Naive B cell (primary cell): ENCODE measurements at regions not wholly inside any gene's neighbourhood (a gene's known extent, or its start where the extent isn't known, plus 50 kb on each side); places are given as distances from the start of the nearest gene placed in this dataset.
A peak's percentile ranks its signal among the peaks of the same experiment; 100 is the strongest.

Source experiments
- ATAC-seq, 2 donors: fragments of 150-1000 bp; cut with Tn5 transposase; 2 replicates each; pipeline ENCODE4 v1.10.0; 2021; ENCODE audit warnings: low read depth in 2 of 2, mild to moderate bottlenecking in 2 of 2, moderate library complexity in 2 of 2
- DNase-seq: peaks from one replicate; pipeline ENCODE4 v3.0.0; 2022
- H3K27ac Mint-ChIP-seq, 6 donors: one replicate each; pipeline ENCODE4 v1.8.0; 2020 to 2022; ENCODE audit warnings: mild to moderate bottlenecking in 6 of 6, mixed read lengths in 6 of 6, moderate library complexity in 5 of 6, inconsistent platforms in 2 of 6
- H3K27me3 Mint-ChIP-seq, 3 donors: one replicate each; pipeline ENCODE4 v1.8.0; 2021 to 2022; ENCODE audit warnings: mixed read lengths in 3 of 3, mild to moderate bottlenecking in 1 of 3
- H3K36me3 Mint-ChIP-seq, 2 donors: one replicate each; pipeline ENCODE4 v1.8.0; 2020 to 2022; ENCODE audit warnings: mixed read lengths in 2 of 2, inconsistent platforms in 1 of 2, mild to moderate bottlenecking in 1 of 2
- H3K4me1 Mint-ChIP-seq, 3 donors: one replicate each; pipeline ENCODE4 v1.8.0; 2020 to 2022; ENCODE audit warnings: mixed read lengths in 3 of 3, inconsistent platforms in 1 of 3, mild to moderate bottlenecking in 1 of 3, moderate library complexity in 1 of 3
- H3K4me3 Mint-ChIP-seq, 8 donors: one replicate each; pipeline ENCODE4 v1.8.0; 2020 to 2022; ENCODE audit warnings: mild to moderate bottlenecking in 8 of 8, mixed read lengths in 8 of 8, moderate library complexity in 8 of 8, inconsistent platforms in 2 of 8
- H3K9me3 Mint-ChIP-seq, 7 donors: one replicate each; pipeline ENCODE4 v1.8.0; 2020 to 2022; ENCODE audit warnings: mixed read lengths in 7 of 7, mild to moderate bottlenecking in 5 of 7, inconsistent platforms in 2 of 7, moderate library complexity in 1 of 7

DNA sequence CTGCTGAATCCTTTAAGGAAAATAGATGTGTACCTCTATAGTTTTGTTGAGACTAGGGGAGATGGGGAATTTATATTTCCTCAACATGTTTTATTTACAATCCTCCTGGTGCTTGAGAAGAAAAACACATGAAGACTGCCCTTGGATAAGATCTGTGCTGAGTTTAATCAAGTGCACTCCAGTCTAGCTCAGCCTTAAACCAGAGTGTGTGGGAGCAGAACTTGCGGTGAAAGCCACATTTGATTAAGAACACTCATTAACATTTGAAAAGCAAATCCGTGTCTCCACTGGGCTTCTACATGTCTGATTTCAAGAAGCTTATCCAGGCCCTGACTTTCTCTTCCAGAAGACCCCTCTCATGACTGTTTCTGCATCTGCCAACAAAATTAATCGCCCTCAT lies 84.8 kb upstream of the ITGA6 start:
- Mint-ChIP-seq H3K9me3 (peaks cover 5 to 36% (median 8%) of the 10 kb centered on the region in 7 donors), H3K4me1 (peaks cover 14 to 16% (median 15%) of the 10 kb centered on the region in 3 donors), H3K27me3 (peaks cover 0 to 15% (median 7%) of the 10 kb centered on the region in 3 donors), H3K27ac (no peak overlapping the region), H3K4me3 (no peak overlapping the region), H3K36me3 (peaks cover 8 to 22% of the 10 kb centered on the region in 2 donors)
- DNase-seq (no peak), ATAC-seq (no peak)

DNA sequence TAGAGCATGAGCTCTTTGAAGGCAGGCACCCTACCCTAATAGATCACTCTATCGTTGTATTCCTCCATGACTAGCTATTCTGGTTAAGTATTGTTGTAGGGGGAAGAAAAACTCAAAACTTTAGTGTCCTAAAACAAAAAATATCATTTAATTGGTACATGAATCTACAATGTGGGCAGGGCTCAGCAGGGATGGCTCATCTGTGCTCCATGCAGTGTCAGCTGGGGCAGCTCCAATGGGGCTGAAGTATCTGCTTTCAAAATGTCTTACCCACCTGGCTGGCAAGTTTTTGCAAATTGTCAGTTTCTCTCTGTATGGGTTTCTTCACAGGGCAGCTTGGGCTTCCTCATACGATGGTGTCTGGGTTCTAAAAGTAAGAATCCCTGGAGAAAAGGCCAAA lies 83.2 kb upstream of the ITGA6 start:
- H3K4me1 Mint-ChIP-seq: peaks cover 14 to 15% (median 15%) of the 10 kb centered on the region in 3 donors
- no peak overlapping the region for H3K27ac Mint-ChIP-seq
- DNase-seq (no peak), ATAC-seq (no peak)
- H3K4me3 Mint-ChIP-seq: no peak overlapping the region
- peaks cover 14 to 30% of the 10 kb centered on the region in 2 donors for H3K36me3 Mint-ChIP-seq
- H3K9me3 Mint-ChIP-seq: peaks cover 5 to 48% (median 14%) of the 10 kb centered on the region in 7 donors
- H3K27me3 Mint-ChIP-seq: peaks cover 0 to 15% (median 7%) of the 10 kb centered on the region in 3 donors

DNA sequence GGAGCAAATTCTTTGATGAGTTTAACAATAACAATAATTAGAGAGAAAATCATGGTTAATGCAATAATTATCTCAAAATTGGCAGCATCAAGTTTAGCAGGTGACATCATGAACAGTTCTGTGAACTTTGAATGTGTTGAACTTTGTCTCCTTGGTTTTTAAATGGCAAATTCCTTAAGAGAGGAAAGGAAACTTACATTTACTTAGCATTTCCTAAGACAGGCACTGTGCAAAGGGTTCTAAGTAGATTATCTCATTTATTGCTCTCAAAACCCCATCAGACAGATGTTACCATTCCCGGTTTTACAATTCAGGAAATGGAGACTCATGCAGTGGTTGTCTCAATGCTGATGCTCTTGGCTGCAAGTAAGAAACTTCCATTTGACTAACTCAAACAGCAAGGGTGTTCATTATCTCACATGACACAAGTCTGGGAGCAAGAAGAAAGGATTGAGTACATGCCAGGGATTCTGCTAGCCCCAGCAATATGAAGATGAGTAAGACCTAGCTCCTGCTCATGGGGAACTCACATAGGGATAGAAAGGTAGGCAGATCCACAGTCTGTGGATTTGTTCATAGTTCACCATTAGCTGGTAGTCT lies 81.3 kb upstream of the ITGA6 start:
- no peak overlapping the region for H3K4me3 Mint-ChIP-seq
- no peaks in the 10 kb centered on the region for H3K4me1 Mint-ChIP-seq
- H3K27me3 Mint-ChIP-seq: peaks cover 0 to 7% (median 6%) of the 10 kb centered on the region in 3 donors
- no peak for DNase-seq
- H3K9me3 Mint-ChIP-seq: peaks cover 5 to 48% (median 14%) of the 10 kb centered on the region in 7 donors
- H3K36me3 Mint-ChIP-seq: peaks cover 14 to 30% of the 10 kb centered on the region in 2 donors
- no peak overlapping the region for H3K27ac Mint-ChIP-seq
- ATAC-seq: no peak

DNA sequence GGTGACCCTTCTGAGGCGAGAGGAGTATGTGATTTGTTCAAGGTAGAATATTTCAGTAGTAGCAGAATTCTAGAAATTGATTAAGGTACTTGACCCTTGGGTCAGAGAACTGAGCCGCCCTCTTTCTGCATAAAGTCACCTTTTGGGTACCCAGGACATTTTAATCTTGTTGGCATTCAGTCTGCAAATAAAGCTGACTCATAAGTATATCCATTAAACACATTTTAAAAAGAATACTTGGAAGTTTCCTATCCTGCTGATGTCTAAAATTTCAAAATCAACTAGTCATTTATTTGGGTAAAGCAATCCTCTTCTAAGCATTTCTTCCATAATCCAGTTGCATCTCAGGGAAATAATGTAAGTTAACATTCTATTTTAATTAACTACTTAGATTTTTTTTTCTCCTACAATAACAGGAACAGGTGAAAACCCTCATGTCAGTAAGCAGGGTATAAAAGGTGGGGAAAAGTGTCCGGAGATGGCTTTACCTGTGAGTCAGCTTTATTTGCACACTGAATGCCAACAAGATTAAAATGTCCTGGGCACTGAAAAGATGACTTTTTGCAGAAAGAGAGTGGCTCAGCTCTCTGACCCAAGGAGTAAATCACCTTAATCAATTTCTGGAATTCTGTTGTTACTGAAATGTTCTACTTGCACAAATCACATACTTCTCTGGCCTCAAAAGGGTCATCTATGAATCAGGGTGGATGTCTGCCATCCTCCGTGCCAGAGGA lies 78.7 kb upstream of the ITGA6 start:
- Mint-ChIP-seq H3K27me3 (peaks cover 0 to 9% (median 3%) of the 10 kb centered on the region in 3 donors), H3K36me3 (peaks cover 14 to 26% of the 10 kb centered on the region in 2 donors), H3K27ac (no peak overlapping the region), H3K4me3 (no peak overlapping the region), H3K4me1 (no peaks in the 10 kb centered on the region), H3K9me3 (peaks cover 2 to 45% (median 14%) of the 10 kb centered on the region in 7 donors)
- DNase-seq (no peak), ATAC-seq (no peak)

DNA sequence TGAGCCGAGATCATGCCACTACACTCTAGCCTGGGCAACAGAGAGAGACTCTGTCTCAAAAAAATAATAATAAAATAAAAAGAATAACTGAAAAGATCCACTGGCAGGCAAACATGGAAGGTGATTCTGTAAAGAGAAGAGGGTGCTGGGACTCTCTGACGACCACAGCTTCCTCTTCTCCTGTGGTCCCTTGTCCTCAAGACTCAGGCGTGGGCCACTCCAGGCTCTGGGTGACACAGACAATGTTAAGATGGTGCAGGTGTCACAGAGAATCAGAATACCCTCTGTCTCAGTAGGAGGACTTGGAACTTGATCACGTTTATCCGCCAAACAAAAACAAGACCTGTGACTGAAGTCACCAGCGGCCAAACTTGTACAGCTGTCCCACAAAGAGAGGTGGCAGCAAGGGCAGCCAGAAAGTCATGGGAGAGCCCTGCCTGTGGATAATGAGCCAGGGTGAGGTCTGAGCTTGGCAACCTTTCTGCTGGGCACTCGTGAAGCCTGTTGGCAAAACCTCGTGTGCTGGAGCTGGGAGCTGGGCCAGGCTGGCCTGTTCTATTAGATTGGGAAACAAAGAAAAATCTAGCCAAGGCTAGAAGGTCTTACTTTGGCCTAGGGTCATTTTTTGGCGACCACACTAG lies 76.4 kb upstream of the ITGA6 start:
- ATAC-seq: no peak

DNA sequence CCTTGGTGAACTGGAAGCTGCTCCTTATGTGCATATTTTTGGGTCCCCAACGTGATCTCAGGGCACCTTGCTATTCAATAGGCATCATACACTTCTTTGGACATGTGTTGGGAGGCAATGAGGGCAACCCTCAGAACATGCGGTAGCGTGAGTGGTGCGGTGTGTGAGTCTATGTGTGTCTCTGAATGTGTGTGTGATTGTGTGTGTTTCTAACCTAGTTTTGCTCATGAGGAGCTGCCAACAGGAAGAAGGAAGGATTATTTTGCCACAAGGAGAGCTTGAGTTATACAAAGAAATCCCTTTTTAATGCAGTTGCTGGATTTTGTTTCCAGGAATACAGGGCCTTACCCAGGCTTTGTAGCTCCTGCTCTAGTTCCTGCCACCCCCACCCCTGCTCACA lies 75.8 kb upstream of the ITGA6 start:
- ATAC-seq (no peak), DNase-seq (no peak)
- Mint-ChIP-seq H3K27ac (no peak overlapping the region), H3K4me1 (no peaks in the 10 kb centered on the region), H3K27me3 (peaks cover 0 to 7% (median 6%) of the 10 kb centered on the region in 3 donors), H3K36me3 (peaks cover 14 to 15% of the 10 kb centered on the region in 2 donors), H3K9me3 (peaks cover 0 to 21% (median 12%) of the 10 kb centered on the region in 7 donors), H3K4me3 (no peak overlapping the region)

More for the DNA sequence above, 76.4 kb upstream of the ITGA6 start:
- H3K27me3 Mint-ChIP-seq: peaks cover 0 to 7% (median 6%) of the 10 kb centered on the region in 3 donors
- H3K27ac Mint-ChIP-seq: no peak overlapping the region
- no peaks in the 10 kb centered on the region for H3K4me1 Mint-ChIP-seq
- no peak overlapping the region for H3K4me3 Mint-ChIP-seq
- no peak for DNase-seq
- peaks cover 0 to 28% (median 12%) of the 10 kb centered on the region in 7 donors for H3K9me3 Mint-ChIP-seq
- peaks cover 14 to 21% of the 10 kb centered on the region in 2 donors for H3K36me3 Mint-ChIP-seq

DNA sequence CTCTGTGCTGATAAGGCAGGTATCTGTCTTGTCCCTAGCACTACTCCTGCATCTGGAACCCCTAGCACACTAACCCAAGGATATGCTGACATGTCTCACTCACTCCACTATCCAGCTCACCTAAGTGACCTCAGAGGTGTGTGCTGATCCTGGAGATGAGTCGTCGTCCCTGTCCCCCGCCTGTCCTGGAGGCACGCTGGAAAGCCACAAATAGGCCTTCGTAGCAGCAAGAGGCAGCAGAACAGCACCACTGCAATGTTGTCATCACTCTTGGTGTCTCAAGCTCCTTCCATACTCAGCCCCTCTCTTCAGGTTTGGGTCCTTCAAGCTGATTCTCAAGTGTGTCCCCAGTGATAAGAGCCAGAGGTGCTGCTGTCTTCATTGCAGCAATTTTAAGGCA lies 73.0 kb upstream of the ITGA6 start:
- ATAC-seq (no peak), DNase-seq (no peak)
- Mint-ChIP-seq H3K36me3 (no peaks in the 10 kb centered on the region), H3K9me3 (no peaks in the 10 kb centered on the region), H3K27me3 (peaks cover 0 to 7% (median 6%) of the 10 kb centered on the region in 3 donors), H3K4me3 (no peak overlapping the region), H3K27ac (no peak overlapping the region), H3K4me1 (no peaks in the 10 kb centered on the region)

DNA sequence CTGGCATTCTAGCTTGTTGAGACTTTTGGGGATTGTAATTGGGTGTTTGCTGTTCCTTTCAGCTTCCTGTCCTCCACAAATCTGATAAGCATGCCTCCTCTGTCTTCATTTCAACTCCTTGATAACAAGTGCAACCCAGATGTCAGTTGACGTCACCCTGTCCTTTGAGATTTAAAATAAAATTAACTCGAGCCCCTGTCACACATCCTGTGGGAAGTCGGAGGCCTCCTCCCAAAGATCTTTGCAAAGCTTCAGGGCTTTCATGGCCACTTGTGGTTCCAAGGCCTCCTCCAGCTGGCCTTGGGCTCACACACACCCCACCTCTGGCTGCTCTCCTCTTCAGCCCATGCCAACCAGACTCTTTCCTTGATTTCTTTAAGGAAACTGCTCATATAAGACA lies 69.9 kb upstream of the ITGA6 start:
- no peak overlapping the region for H3K27ac Mint-ChIP-seq
- peaks cover 0 to 6% (median 0%) of the 10 kb centered on the region in 3 donors for H3K27me3 Mint-ChIP-seq
- H3K4me3 Mint-ChIP-seq: no peak overlapping the region
- ATAC-seq (no peak), DNase-seq (no peak)
- H3K4me1 Mint-ChIP-seq: no peaks in the 10 kb centered on the region
- H3K9me3 Mint-ChIP-seq: no peaks in the 10 kb centered on the region
- H3K36me3 Mint-ChIP-seq: no peaks in the 10 kb centered on the region

DNA sequence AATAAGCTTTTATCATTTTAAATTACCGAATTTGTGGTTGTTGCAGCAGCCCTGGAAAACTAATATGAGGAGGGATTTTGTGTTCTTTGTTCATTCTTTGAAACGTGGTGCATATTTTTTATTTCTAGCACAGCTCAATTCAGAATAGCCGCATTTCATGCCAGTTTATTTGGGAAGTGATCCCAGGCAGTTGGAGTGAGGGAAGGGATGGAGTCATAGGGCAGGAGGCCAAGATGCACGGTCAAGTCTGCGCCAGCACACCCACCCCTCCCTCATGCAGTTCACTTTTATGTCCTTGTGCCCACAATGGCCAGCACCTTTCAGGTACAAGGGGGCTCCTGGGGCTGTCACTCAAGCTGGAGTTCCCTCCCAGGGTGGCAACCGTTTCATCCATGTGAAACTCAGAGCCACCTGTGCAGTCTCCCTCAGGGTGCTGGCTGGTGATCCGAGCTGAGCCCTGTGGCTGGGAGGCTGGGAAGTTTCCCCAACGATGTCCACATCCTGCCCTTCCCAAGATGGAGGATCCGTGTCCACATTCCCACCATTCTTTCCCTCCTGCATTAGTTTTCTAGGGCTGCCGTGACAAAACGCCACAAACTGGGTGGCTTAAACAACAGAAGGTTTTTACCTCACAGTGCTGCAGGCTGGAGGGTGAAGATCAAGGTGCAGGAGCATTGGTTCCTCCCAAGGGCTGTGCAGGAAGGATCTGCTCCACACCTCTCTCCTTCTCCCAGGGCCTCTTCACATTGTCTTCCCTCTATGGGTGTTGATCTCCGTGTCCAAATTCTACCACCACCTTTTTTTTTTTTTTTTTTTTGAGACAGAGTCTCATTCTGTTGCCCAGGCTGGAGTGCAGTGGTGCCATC lies 68.5 kb upstream of the ITGA6 start:
- H3K27ac Mint-ChIP-seq: peak overlapping the region in 1 of 6 donors; percentile 90
- peaks cover 0 to 6% (median 0%) of the 10 kb centered on the region in 3 donors for H3K27me3 Mint-ChIP-seq
- no peaks in the 10 kb centered on the region for H3K36me3 Mint-ChIP-seq
- no peak overlapping the region for H3K4me3 Mint-ChIP-seq
- no peaks in the 10 kb centered on the region for H3K4me1 Mint-ChIP-seq
- DNase-seq (no peak), ATAC-seq (no peak)
- H3K9me3 Mint-ChIP-seq: no peaks in the 10 kb centered on the region

DNA sequence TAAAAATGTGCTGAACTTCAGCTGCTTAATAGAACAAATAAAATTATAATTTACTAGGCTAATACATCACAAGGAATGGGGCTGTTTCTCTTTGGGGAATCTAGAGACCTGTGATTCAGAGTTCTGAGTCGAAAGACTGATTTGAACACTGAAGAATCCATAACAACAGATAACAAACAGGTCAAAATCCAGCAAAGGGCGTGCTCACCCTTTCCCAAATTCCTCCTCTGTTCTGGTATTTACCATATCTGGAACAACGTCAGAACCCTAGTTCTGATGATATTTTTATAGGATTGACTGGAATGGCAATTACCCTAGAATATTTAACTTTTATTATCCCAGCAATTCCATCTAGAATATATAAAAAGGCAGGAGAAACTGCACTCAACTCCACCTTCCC lies 66.0 kb upstream of the ITGA6 start:
- no peak for DNase-seq
- Mint-ChIP-seq H3K27me3 (peaks cover 0 to 4% (median 0%) of the 10 kb centered on the region in 3 donors), H3K9me3 (no peaks in the 10 kb centered on the region), H3K36me3 (no peaks in the 10 kb centered on the region), H3K27ac (no peak overlapping the region), H3K4me3 (no peak overlapping the region), H3K4me1 (no peaks in the 10 kb centered on the region)
- ATAC-seq: no peak

DNA sequence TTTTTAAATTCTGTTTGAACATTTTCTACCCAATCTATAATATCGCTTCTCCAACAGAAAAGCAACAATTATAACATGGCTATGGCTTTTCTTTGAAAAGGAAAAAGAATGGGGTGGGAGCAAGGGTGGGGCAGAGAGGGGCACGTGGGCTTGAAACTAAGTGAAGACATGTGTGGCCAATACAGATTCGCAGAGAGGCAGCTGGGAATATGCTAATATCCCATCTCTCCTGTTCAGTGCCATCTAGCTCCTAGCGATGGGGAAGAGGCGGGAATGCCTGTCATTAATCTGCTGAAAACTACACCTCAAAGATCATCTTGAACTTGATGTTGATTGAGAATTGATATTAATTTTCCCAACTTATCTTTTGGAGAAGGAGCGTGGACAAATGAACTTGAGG lies 65.5 kb upstream of the ITGA6 start:
- ATAC-seq (no peak), DNase-seq (no peak)
- H3K36me3 Mint-ChIP-seq: no peaks in the 10 kb centered on the region
- H3K27me3 Mint-ChIP-seq: peaks cover 0 to 4% (median 0%) of the 10 kb centered on the region in 3 donors
- H3K4me1 Mint-ChIP-seq: no peaks in the 10 kb centered on the region
- H3K9me3 Mint-ChIP-seq: no peaks in the 10 kb centered on the region
- no peak overlapping the region for H3K27ac Mint-ChIP-seq
- H3K4me3 Mint-ChIP-seq: no peak overlapping the region

DNA sequence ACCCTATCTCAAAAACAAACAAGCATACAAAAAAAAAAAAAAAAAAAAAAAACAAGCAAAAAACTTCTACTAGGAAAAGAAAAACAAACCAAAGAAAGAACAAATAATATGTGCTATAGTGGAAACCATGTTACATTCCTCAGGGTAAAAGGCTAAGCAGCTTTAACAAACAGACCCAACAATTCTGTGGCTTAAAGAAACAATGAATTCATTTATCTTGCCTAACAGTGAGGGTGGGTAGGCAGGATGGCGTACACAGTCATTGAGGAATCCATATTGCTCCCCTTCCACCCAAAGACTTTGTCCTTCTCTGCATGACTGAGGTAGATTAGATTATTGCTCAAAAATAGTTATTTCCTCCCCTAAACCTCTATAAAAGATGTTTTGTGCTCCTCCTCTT lies 63.1 kb upstream of the ITGA6 start:
- peaks cover 0 to 8% of the 10 kb centered on the region in 2 donors for H3K36me3 Mint-ChIP-seq
- DNase-seq: no peak
- peaks cover 0 to 4% (median 0%) of the 10 kb centered on the region in 3 donors for H3K27me3 Mint-ChIP-seq
- ATAC-seq: no peak
- peak overlapping the region in 1 of 6 donors; percentile 22 for H3K27ac Mint-ChIP-seq
- H3K4me3 Mint-ChIP-seq: no peak overlapping the region
- H3K4me1 Mint-ChIP-seq: no peaks in the 10 kb centered on the region
- peaks cover 3 to 14% (median 8%) of the 10 kb centered on the region in 7 donors for H3K9me3 Mint-ChIP-seq

DNA sequence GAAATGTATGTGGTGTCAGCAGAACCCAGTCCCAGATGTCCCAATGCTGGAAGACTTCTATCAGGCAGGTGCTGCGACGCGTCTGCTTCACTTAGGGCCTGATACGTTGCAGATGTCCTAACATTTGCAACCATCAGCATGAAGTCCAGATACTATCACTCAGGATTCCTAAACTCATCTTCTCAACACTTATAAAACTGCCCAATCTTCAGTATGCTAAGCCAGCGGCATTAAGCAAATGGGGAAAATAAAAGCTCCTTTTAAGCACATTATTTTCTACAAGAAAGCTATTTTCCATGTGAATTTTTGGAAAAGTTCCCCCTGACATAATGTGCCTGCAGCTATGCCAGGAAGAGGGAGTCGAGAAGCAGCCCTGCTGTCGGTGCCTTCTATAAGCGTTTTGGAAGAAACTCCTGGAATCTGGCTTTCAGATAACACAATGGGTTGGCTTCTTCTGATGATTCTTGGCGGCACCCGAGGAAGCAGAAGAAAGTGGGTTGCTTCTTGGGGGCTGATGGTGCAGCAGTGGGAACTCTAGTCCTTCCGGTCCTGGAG lies 60.7 kb upstream of the ITGA6 start:
- H3K27ac Mint-ChIP-seq: no peak overlapping the region
- H3K4me3 Mint-ChIP-seq: no peak overlapping the region
- peaks cover 0 to 10% of the 10 kb centered on the region in 2 donors for H3K36me3 Mint-ChIP-seq
- H3K9me3 Mint-ChIP-seq: peaks cover 3 to 17% (median 8%) of the 10 kb centered on the region in 7 donors
- no peaks in the 10 kb centered on the region for H3K4me1 Mint-ChIP-seq
- peaks cover 0 to 4% (median 0%) of the 10 kb centered on the region in 3 donors for H3K27me3 Mint-ChIP-seq
- DNase-seq (no peak), ATAC-seq (no peak)
